OCI-M1 (cell line): ENCODE measurements at regions not wholly inside any gene's neighbourhood (a gene's known extent, or its start where the extent isn't known, plus 50 kb on each side); places are given as distances from the start of the nearest gene placed in this dataset.

Experiments
- DNase-seq: peaks from one replicate; lab custom pipeline; 2025; lab: John Stamatoyannopoulos, UW

- DNase-seq, result no peak
Observed at GRCh38 chr17:73724341-73724740, 80.1 kb upstream of the SDK2 start.

DNA sequence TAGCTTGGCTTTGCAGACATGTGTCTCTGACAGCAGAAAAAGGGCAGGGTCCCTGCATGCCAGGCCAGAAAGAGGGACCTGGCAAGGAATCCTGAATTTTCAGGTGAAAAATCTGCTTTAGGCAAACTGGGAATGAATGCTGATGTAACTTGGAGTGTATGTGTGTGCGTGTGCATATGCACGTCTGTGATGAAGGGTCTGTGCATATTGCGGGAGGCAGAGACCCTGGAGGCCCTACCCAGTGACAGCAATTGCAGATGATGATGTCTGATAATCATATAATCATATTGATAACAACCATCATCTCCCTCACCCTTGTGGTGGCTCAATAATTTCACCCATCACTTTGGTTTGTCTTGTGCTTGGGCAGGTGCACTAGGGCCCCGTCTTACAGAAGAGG lies 80.7 kb upstream of the SDK2 start:
- DNase-seq, result no peak

DNA sequence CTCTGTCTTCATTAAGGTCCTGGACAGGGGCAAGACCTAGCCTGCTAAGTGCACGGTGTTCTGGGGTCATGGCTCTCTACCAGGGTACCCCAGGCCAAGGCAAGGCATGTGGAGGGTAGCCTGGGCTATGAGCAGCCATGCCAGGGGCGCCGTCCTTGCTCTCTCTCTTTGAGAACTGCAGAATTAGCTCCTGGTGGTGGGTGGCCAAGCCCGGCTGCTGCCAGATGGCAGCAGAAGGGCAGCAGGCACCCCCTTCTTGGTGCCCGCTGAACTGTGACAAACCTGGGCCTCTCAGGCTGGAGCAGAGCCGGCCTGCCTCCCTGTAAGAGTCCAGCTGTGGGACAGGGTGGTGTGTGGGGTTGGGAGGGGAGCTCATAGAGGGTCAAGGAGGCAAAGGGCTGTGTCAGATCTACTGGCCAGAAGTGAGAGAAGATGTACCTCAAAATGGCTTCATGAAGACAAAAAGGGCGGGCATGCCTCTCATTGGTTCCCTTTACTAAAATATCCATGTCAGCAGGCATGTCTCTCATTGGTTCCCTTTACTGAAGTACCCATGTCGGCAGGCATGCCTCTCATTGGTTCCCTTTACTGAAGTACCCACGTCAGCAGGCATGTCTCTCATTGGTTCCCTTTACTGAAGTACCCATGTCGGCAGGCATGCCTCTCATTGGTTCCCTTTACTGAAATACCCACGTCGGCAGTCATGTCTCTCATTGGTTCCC lies 81.7 kb upstream of the SDK2 start:
- DNase-seq, result no peak

DNA sequence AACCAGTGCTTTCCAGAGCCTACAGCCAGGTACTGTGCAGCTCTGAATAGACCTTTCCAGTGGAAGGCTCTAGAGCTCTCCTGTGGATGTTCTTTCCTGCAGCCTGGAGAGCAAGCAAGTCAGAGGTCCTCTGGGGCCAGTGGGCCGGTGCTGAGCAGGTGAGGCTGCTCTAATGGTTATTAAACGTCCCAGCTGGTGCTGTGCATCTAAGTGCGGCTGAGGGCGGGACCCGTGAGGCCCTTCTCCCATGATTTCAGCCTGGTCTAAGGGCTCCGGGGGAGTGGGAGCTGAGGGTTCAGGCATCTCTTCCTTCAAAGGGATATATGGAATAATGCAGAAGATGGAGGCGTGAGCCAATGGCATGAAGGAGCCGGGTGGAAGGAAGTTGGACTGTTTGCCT lies 83.7 kb upstream of the SDK2 start:
- DNase-seq, result no peak

GRCh38 chr17:73729101-73729500 lies 84.9 kb upstream of the SDK2 start:
- DNase-seq, result no peak

DNA sequence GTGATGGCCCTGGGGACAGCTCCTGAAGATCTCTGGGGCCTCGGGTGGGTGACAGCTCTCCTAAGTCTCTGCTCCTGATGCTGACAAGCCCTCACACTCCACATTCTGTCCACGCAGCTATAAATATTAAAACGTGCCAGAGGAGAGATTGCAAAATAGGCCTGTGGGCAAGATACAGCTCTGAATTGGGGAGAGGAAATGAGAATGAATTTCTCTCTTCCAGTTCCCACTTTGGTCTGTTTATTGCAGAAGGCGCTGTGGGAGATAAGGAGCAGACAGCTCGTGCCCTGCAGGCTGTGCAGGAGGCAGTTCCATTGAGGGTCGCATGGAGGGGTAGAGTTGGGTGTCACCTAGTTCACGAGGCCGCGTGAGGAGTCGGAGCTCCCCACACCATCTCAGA lies 87.5 kb upstream of the SDK2 start:
- DNase-seq, result no peak

DNA sequence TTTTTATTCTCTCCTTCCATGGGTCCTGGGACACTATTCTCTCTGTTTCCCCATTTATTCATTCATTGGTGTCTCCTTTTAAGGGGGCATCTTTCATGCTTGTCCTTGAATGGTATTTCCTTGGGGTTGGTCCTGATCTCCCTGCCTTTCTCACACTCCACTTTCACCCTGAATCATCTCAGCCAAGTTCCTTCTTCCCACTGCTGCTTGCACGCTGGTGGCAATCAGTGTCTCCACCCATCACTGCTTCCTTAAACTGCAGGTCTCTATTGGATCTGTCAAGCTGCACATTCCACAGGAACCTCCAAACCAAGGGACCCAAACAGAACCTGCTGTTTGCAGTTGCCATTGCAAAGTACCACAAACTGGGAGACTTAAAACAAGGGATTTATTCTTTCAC lies 89.3 kb upstream of the SDK2 start:
- DNase-seq, result no peak

DNA sequence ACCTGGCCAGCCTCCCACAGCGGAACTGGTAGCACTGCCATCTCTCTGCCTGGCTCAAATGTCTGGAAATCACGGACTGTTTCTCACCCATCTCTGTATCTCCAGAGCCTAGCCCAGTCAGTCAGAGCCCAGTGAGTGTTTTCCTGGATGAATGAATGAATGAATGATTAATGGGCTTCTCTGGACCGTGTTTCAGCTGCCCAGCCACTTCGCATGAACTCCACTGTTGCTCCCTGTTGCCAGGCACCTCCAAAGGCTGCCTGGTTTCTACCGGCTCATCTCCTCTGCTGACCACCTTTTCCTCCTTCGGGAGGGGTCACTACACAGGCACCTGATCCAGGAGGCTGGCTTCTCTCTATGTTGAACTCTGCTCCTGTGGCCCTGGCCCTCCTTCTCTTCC lies 91.0 kb upstream of the SDK2 start:
- no peak for DNase-seq

DNA sequence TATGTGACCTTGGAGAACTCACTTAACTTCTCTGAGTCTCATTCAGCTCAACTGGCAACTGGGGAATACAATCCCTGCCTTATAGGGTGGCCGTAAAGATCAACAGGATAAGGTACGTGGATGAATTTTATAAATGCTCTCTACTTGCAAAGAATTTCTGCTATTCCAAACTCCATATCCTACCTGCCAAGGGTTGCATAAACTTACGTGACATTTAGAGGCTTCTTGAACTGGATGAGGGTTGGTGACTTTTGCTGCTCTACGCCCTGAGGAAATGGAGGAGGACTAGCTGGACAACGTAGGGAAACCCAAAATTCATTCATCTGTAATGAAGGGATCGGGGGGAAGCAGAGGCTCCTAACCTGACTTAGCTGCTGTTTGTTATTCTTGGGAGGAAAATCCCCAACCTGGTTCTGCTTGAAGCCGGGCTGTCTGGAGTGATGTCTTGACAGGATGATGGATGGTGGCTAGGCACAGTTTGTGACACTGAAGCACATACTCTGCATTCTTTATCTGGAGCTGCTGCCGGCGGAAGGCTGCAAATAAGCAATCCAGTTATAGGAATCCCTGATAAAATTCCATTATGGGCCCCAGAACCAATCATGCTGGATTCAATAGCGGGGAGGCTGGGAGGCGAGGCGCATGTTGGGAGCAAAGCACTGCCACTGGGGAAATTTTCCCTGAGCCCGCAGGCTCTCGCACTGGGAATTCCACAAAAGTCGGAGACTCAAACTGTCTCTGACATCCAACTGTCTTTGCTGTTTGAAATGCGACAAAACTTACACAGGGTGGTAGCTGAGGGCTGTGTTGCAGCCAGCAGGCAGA lies 94.7 kb upstream of the SDK2 start:
- no peak for DNase-seq

GRCh38 chr17:73740370-73740769 lies 96.1 kb upstream of the SDK2 start:
- no peak for DNase-seq

GRCh38 chr17:73742948-73743381 lies 98.7 kb upstream of the SDK2 start:
- no peak for DNase-seq

DNA sequence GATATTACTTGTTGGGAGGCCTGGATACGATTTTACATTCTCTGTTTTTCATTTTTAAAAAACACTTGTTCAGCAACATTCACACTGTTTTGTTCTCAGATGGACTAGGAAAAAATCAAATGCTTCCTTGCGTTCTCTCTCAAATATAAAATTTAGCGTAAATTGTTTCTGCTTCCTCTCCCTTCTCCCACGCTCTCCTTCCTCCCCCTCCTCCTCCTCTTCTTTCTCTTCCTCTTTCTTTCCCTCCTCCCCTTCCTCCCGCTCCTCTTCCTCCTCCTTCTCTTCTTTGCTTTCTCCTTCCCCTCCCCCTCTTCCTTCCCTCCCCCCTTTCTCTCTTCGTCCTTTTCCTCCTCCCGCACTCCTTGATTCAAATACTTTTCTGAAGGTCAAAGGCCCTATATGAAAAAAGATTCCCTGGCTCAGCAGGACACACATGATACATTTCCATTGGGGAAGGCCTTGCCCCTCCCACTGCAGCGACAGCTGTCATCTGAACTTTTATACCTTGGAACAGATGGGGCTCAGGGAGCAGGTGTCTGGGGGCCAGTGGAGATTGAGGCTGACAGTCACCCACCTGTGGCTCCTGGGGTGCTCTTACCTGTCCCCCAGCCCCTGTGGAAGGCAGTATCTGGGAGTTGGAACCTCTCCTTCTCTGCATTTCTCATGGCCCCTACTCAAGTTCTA lies 99.4 kb upstream of the SDK2 start:
- no peak for DNase-seq

- DNase-seq, result no peak
Observed at GRCh38 chr17:73744411-73744810, 100.2 kb upstream of the SDK2 start.

- no peak for DNase-seq
Observed at GRCh38 chr17:73746314-73747073, 102.2 kb upstream of the SDK2 start.

DNA sequence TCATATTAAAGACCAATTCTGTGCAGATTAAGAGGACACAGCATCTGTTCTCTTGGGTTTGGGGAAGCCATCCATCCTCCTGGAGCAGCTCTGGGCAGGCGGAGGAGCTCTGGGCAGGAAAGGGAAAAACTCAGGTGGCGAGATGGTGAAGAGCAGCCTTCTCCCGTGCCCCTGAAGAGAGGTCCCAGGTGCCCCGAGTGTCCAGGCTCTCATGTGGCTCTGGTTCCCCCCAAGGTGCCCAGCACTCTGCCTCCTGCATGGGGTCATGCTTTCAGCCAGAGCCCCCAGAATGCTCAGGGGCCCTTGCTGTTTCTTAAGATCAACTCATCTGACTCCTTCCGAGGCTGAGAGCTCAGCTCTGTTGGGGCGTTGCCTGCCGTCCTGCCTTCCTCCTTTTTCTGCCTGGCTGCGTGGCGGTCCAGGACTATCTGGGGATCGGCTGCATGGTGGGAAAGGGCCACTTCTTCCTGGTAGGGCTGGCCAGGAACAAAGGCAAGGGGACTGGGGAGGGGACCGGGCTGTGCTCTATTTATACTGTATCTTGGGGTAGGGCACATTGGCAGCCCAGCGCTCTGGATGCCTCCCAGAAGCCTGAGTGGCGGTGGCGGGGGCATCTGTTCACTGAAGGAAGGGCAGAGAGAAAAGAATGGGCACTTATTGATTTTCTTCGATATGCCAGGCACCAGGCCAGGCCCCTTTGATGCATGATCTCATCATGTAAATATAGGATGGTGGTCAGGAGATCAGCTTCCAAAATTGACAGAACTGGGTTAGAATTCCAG lies 103.2 kb upstream of the SDK2 start:
- DNase-seq, result no peak

DNA sequence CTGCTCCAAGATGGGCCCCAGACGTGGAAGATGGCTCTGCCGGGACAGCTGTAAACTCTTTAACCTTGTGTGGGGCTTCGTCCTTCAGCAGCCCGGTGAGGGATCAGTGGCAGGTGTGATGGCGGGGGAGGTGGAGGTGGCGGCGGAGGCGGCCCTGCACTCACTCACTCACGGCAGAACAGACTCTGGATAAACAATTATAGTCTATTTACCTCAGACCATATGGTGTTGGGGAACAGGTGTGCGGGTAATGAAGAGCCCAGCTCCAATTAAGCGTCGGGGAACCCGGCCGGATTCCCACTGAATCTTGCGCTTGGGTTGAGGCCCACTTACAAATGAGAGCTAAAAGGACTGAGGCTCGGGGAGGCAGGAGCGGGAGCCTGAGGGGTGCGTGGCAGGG lies 104.3 kb upstream of the SDK2 start:
- DNase-seq, result no peak

GRCh38 chr17:73749337-73749823 lies 105.1 kb upstream of the SDK2 start:
- DNase-seq, result no peak

GRCh38 chr17:73749928-73750605 lies 105.8 kb upstream of the SDK2 start:
- no peak for DNase-seq

GRCh38 chr17:73750975-73751374 lies 106.7 kb upstream of the SDK2 start:
- DNase-seq, result no peak

DNA sequence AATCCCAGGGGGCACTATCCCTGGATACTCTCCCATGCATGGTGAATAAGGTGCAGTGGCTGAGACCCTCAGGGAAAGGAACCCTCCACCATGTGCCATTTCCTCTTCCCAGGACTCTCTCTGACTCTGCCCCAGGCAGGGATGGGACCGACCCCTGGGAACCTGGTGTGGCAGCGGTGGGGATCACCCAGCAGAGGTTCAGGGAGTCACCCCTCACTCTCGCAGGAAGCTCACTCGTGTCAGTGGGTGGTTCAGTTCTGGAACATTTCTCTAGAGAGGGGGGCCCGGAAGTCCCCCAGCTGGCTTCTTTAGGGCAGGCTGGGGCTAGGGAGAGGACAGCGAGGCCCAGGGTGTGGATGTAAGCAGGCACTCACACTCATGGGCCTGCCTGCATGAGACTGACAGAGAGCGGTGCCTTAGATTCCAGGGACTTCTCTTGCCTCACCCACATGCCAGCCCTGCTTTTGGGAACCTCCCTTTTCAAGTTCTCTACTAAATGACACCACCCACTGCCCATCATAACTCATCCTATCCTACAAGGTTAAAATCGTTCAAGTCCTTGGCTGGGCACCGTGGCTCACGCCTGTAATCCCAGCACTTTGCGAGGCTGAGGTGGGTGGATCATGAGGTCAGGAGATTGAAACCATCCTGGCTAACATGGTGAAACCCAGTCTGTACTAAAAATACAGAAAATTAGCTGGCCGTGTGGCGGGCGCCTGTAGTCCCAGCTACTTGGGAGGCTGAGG lies 109.7 kb upstream of the SDK2 start:
- no peak for DNase-seq
